NCI-H1105 treated with DMSO at 0.1 percent for 48 hours (cell line): ENCODE measurements at regions not wholly inside any gene's neighbourhood (a gene's known extent, or its start where the extent isn't known, plus 50 kb on each side); places are given as distances from the start of the nearest gene placed in this dataset.

ENCODE experiments used
- DNase-seq: peaks from one replicate; lab custom pipeline; 2025; lab: John Stamatoyannopoulos, UW

DNA sequence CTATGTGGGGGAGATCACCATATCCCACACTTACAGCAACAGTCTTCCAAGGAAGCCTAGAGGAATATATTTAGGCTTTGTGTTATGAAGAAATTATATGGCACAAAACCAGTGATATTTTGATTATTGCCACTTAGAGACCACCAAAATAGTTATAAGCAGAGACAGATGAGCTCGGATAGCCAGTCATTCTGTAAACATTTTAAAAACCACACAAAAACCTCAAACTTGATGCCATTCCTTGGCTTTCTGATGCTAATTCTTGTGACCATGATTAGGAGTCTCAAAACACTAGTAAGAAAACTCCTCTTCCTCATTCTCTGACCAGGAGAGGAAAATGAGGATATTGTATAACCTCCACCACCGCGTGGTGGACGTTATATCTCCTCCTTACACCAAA lies 496.4 kb downstream of the FOXO1 start:
- no peak for DNase-seq

DNA sequence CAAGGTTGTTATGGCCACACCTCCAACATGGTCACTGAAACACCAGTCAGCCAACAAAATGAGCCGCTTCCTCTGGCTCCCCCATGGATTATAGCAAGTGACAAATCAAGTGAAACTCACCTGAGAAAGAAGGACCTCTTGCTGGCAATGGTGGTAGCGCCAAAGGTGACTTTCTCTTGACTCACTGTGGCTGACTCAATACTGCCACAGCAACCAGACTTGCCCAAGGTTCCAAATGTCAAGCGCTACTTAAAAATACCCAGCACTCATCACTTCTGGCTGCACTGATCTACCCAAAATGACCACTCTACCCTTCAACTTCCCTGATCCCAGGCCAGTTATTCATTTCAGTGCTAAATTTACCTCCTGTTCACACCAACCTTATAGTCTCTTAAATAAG lies 495.5 kb downstream of the FOXO1 start:
- DNase-seq: no peak

DNA sequence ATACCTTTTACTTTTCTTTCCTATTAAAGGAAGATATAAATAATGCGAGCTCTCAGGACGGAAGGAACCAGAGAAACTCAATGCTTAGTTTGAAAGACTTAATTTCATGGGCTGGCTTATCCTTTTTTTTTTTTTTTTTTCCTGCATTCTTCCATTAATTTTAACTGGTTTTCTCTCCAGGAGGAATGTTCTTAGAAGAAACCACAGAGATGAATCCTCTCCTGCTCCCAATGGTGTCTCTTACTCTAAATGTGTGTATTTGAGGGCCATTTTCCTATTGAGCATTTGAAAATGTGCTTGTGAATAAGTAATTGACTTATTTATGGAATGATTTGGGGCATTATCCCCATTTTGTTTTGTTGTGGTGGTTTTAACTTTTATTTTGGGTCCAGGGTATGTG lies 494.9 kb downstream of the FOXO1 start:
- DNase-seq: no peak

DNA sequence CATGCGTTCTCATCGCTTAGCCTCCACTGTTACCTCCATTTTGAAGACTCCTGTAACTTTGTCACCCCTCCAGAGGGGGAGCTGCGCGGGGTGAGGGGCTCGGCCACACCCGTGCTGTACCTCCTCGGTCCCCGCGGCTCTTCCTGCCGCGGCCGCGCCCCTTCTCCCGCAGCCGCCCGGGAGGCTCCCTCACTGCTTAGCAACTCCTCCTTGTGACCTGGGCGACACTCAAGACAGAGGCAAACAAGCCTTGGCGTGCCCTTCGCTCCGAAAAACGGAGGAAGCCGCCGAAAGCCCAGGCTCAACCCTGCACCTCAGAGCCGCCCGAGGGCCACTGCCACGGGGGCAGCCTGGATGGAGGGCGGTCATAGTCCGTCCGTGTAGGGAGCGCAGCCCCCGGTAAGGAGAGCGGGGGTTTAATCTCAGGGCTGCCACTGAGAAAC lies 494.3 kb downstream of the FOXO1 start:
- DNase-seq: no peak

DNA sequence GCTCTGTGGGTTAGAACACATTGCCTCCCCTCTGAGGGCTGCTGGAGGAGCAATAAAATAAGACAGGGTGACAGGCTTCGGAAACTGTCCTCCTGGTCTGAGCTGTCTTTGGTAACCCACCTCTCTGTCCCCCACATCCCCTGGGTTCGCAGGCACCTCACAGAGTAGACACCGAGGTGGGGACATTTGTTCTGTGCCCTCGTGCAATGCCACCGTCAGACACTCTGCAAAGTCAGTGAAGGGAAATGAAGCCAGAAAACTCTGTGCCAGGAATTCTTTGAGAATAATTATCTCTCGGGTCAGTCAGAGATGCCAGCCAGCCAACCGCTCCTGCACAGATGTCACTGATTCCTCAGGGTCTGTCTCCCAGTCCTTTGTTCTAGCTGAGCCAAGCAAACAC lies 493.6 kb downstream of the FOXO1 start:
- no peak for DNase-seq

DNA sequence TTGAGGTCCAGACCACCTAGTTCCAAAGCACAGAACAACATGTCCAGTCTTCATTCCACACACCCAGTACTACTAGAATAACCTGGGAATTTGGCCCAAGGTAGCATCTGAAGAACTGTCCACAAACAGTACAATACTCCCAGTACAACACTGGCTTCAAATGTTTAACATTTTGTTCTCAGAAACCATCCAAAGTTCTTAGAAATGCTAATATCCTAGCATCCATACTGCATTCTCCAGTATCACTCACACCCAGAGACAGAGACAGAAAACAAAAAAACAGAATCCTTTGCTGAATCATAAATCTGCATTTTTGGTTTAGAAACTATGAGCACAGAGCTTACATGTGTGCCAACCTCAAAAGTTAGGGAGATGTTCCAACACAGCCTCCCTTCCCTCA lies 490.8 kb downstream of the FOXO1 start:
- no peak for DNase-seq

DNA sequence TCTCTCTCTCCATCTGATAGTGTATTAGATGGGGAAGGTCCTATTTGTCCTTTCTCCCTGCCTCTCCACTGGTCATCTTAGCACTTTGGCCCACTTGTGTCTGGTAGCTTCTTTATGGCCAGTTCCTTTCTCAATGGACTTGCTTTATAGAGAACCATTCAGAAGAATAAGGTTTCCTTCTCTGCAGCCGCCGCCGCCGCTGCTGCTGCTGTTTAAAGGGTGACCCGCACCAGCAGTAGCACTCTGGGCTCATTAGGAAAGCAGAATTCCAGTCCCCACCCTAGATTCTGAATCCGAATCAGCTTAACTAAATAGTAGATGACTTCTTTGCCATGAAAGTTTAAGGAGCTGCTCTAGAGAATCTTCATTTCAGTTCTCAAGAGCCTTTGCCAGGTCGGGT lies 490.2 kb downstream of the FOXO1 start:
- no peak for DNase-seq

DNA sequence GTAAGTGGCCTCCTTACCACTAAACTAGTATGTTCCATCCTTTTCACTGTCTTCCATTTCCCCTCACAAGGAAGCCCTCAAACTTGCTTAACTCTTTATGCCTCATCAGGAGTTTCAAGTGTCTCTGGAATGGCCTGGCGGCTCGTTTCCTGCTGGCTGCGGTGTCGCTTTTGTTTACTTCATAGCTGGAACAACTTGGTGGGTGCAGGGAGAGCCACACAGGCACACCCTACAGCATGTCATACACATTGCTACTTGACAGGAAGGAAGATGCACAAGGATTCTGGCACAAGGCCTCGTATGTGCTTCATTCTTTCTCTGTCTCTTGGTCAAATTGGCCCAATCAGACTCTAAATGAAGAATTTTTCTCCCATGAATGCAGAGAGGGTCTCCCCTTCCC lies 488.3 kb downstream of the FOXO1 start:
- DNase-seq: no peak

DNA sequence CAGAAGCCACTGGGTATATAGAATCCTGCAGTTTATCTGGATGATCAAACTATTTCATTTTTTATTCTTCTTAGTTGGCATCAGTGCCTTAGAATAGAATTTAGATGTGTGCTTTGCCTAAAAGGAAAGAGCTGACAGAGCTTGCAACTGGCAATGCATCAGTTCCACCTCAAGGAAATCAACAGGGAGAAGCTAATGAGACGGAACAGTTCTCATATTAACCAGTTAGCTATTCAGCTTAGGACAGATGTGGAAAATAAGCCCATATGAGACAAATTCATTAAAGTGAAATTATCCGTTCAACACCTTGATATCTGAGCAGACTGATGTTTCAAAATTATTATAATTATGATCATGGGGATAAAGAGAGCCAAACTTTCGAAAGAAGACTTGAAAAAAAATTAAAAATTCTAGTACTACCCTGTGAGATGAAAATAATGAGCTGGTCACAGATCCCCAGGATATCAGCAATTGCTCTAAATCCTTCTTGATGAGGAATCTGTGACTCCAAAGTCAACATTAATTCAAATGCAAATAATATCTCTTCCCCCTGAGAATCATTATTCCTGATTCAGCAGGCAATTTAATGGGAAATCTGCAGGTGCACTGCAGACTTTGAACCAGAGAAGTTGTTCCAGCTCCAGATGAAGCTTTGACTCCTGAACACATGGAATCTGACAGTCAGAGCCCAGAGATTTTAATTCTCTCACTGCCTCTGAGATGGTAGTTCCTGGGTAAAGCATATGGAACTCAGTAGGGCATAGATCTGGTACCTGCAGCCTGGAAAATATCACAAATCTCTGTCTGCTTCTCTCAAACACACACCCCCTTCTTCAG lies 486.8 kb downstream of the FOXO1 start:
- no peak for DNase-seq

DNA sequence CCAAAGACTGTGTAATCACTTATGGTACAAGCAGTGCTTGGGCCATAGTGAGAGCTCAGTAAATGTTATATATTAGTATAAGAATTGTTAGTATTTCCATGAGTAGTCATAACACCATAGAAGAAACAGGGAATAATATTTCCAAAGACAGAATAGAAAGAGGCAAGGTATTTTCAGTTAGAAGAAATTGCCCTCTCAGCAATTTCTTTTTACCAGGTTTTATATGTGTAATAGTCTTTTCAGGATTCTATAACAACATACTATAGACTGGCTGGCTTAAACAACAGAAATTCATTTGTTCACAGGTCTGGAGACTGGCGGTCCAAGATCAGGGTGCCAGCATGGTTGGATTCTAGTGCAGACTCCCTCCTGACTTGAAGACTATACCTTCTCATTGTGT lies 485.7 kb downstream of the FOXO1 start:
- no peak for DNase-seq

DNA sequence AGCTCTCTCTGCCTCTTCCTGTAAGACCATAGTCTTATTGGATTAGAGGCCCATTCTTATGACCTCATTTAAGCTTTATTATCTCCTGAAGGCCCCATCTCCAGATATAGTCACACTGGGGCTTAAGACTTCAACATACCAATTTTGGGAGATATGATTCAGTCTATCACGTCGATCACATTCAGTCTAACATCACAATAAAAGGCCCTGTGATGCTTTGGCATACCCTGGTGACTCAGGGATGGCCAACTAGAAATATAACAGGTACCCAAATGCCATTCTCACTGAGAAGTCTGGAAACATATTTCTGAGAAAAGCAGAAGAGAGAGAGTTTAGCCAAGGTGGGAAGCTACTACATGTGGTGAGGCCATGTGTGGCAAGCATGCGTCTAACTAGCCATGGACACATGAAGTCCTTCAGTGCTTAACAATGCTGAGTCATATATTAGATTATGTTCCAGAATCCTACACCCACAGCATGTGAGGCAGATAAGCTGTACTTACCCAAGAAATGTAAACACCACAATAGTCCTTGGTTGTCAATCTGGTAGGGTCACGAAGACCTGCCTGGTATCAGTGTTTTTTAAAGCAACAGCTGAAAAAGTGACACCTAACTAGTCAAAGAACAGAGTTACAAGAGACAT lies 485.1 kb downstream of the FOXO1 start:
- DNase-seq: no peak

DNA sequence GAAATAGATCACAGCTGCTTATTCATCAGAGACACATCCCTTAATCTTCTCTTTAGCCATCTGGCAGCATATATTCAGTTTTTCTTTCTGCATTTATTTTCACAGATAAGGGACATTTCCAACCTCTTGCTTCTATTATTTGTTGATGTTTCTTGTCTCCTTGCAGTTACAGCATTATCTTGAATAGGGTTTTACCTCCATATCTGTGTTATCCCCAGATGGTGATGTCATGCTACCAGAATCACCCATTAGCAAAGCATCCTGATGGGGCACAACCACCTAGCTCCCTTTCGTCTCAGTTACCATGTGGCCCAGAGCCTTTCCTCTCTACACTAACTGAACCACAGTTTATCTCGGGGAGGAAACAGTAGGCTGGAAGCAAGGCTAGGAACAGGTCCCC lies 483.9 kb downstream of the FOXO1 start:
- DNase-seq: no peak

DNA sequence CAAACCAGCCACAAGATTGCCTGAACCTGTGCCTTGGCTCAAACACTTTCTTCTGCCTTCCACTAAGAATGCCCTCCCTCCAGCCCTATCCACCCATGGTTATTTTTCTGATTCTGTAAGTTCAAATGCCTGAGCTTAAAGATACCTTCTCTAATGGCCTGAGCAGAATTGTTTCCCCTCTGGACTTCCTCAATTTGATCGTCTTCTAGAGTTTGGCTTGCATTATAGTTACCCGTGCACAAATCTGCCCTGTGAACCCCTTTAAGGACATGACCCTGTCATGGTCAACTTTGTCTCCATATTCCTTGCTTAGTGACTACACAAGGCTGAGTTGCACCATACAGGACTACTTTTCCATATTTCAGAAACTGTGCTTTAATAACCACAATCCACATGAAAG lies 481.0 kb downstream of the FOXO1 start:
- DNase-seq: no peak

DNA sequence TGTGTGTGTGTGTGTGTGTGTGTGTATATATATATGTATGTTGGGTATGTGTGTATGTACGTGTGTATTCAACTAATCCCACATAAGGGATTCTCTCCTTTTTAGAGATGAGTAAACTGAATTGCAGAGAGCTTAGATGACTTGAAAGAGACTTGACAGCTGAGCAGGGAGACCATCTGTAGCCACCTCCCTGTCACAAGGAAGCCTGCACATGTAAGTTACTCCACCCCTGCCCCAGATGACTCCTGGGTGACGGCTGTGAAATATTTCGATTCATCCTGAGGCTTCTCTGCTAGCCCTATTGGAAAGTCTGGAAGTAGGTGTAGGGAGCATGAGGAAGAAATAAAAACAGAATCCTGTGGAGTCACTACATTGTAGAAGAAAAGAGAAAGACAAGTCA lies 480.4 kb downstream of the FOXO1 start:
- no peak for DNase-seq

DNA sequence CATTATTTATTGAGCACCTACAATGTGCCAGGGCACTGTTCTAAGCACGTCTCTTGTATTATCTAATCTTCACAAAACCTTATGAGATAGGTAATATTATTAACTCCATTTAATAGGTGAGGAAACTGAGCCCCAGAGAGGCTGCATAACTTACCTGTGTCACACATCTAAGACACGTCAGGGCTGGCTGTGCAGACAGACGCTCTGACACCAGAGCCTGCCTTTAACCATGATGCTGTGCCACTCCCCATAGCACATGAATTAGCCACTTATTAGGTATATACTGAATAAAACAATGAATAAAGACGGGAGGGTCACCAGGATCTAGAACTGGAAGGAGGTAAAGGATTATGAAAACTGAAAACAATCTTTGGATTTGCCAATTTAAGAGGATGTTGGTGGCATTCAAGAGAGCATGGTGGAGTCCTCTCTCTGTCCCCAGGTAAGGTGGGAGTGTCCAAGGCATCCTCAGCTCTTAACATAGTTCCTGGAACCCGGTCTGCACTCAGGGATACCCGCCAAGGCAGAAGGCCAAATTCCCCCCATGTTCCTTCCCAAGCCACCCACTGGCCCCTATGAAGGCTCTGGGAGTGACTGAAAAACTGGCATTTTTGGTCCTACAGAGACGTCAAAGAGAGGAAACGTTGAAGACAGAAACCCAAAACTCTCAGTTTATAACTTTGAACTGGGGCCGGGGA lies 479.7 kb downstream of the FOXO1 start:
- DNase-seq: no peak

DNA sequence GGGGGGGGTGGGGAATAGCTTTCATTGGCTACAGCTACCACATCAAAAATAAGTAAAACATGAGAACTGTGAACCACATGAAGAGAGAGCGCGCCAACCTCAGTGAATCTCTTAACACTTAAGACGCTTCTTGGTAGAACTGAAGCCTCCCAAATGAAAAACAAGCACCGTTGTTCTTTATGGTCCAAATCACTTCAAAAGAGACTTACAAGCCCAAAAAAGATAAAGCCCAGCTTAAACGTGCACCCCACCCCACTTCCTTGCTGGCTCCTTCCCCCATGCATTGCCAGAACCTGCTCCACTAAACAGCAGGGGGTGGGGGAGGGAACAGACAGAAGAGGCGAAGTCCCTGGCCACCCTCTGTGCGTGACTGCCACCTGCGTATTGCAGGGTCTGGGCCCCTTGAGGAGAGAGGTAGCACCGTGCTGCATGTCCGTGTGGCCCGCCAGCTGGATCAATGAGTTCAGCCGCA lies 479.1 kb downstream of the FOXO1 start:
- no peak for DNase-seq

DNA sequence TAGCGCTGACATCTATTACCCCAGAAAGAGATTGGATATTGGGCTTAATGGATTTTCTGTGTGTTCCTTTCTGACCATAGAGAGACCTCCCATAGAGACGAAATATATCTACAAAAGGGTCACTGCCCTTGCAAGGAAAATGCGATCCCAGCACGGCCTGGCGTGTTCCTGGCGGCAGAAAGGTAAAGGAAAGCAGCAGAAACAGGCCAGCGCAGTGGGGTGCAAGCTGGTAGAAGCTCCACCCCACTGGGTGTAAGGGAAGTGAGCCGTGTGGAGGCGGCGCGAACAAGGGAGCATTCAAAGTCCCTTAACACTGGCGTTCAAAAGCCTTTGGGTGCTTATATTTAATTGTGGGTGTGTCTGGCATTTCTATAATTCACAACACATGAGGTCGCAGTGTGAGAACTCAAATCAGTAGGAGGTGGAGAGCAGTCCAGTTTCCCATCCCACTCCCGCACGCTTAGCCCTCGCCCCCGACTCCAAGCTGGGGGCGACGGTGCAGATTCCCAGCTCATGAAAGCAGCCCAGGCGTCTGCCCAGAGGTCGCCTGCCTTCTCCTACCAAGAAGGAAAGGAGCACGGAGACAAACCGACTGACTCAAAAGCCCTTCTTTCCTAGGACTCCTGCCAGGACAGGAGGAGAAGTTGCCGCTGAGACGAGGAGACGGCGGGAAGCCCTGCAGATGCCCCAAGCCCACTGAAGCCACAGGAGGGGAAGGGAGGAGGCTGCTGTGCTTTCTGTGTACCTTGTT lies 478.4 kb downstream of the FOXO1 start:
- DNase-seq: no peak

DNA sequence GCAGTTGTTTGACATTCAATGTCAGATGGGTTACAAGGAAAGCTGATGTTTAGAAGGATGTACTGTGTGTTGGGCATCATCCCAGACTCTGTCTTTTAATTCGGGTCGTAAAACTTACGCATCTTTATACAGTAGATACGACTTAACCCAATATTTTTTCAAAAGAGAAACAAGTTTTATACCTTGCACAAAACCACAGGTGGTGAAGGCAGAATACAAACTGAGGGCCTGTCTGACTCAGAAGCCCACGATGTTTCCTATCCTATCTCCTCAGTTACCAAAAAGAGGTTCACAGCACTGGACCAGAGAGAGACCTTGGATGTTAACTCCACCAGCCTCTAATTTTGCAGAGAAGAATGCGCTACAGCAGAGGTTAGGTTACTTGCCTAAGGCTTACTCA lies 477.0 kb downstream of the FOXO1 start:
- no peak for DNase-seq

DNA sequence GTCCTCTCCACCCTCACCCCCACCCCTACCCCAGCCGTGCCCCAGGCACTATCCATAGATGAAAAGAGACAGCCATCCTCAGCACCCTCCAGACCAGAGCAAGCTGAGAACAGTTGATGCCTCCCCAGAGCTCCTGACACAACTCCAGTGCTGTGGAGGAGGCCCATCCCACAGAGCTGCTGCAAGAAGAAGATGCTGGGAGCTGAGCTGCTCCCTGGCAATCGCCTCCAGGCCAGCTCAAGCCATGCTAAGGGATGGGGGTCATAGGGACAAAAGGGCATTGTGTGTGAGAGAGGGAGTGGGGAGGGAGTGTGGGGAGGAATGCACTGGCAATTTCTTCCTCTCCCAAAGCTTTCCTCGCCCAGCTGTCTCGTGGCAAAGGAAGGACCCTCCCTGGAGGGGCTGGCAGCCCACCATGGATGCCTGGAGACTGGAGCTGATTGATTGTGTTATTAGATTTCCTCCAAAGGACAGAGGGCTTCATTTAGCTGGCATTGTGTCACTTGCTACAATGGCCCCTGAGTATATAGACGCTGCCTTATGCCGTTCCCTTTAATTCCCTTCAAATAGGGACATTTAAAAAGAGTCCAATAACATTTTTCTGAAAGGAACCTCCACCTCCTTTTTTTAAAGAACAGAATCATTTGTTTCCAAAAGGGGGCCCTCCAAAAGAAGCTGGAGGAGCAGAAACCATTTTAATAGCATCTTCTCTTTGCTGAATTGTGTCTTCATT lies 476.4 kb downstream of the FOXO1 start:
- DNase-seq: no peak

DNA sequence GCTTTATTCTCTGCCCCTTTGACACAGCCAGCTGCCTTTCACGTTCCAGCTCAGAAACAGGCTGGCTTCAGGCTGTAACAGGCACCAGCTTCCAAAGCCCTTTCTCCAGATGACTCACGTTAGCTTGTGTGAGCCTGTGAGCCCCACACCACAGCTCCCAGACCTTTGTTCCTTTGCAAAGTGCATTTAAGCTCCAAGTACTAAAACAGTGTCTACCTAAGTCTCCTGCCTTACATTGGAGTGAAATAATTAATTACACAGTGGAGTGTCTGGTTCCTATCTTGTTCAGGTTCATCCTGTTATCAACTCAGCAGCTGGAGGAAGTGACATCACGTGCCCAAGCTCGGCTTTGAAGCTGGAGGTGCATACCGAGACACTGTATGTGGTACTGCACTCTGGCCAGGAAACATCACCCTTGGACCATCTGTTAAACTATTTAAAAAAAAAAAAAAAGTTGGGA lies 475.8 kb downstream of the FOXO1 start:
- no peak for DNase-seq

DNA sequence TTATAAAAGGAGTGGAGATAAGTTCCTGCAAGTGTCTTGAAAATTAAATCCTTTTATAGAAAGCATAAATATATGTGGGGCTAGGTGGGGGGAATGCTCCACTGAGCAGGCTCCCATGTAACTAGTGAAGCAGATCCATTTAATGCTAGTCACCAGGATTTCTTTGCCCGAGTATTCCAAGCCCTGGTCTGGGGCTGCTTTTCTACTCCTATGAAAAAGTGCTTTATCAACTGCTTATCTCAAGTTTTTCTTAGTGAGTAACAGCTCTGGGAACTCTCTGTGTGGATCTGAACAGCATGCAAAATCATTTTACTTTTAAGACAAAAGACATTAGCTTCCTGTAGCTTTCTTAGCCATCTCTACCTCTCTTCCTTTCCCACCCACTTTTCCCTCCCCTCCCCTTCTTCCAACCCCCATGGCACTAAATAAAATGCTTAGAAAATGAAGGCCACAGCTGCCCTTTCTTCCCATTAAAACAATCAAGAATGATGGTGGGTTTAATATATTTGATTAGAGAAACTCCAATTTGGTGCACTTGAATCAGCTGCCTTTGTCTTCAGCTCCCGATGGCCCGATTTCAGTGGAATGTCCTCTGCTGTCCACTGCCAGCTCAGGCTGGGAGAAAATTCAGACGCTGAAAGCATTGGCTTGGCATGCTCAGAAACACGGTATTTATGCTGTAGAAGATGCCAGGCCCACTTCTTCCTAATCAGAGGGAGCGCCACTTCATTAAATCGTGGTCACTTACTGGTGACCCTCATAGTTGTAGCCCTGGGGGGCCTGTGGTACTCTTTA lies 475.1 kb downstream of the FOXO1 start:
- DNase-seq: no peak
